NCI-H1092 (cell line): ENCODE measurements at regions not wholly inside any gene's neighbourhood (a gene's known extent, or its start where the extent isn't known, plus 50 kb on each side); places are given as distances from the start of the nearest gene placed in this dataset.
A peak's percentile ranks its signal among the peaks of the same experiment; 100 is the strongest.
"Not testable (repeated sequence)": the region's sequence is repeated elsewhere in the genome, so short reads cannot be mapped to it uniquely, and the experiment has no call there.

Experiments
- DNase-seq: peaks from one replicate; lab custom pipeline; 2025; lab: John Stamatoyannopoulos, UW

DNA sequence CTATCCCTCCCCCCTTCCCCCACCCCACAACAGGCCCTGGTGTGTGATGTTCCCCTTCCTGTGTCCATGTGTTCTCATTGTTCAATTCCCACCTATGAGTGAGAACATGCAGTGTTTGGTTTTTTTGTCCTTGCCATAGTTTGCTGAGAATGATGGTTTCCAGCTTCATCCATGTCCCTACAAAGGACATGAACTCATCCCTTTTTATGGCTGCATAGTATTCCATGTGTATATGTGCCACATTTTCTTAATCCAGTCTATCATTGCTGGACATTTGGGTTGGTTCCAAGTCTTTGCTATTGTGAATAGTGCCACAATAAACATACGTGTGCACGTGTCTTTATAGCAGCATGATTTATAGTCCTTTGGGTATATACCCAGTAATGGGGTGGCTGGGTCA lies 52.3 kb upstream of the MAN1A2 start:
- DNase-seq = not testable (repeated sequence)

- no peak for DNase-seq
These were observed 53.7 kb upstream of the MAN1A2 start for GRCh38 chr1:117313555-117313954.

DNA sequence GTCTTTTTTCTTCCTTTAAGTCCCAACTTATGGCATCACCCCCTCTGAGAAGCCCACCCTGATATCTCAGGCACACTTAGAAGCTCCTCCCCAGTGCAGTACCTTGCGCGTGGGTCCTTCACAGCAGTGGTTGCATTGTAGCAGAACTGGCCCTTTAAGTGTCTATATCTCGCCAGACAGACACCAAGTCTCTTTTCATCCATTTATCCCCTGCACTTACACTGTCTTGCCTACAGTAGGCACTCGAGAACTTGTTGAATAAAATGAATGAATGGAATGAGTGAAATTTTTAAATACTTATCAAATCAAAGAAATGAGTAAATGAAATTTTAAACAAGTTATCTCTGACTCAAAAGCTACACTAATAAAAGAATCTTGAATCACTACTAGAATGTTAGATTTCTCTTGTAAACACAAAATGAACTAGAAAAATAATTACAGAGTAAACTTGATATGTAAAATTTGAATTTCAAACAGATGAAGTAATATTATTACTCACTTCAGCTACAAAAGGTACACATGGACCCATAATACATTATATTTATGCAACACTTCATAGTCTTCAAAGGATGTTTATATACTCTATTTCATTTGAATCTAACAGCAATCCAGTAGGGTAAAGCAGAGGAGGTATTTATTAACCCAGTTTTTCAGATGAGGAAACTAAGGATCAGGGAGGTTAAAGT lies 54.7 kb upstream of the MAN1A2 start:
- no peak for DNase-seq

- no peak for DNase-seq
These were observed 58.8 kb upstream of the MAN1A2 start for GRCh38 chr1:117308311-117308916.

DNA sequence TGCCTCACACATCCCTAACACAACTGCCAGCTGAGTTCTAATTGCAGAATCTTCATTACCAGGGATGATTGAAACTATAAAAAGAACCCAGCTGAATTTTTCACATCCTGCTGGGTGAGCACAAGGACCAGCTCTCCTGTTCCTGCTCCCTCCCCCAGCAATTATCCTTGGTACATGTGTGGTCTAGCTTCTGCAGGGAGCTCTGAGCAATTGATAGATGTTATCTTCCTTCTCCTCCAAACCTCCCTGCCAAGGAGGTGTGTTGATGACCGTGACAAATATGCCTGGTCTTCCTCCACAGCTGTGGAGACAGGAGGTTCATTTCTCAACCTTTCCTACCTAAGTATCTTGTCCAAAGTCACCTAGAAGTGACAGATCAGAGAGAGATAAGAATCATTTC lies 65.3 kb upstream of the MAN1A2 start:
- DNase-seq = no peak

- DNase-seq = not testable (repeated sequence)
These were observed 67.1 kb upstream of the MAN1A2 start for GRCh38 chr1:117300183-117300582.

- DNase-seq = no peak
These were observed 72.2 kb upstream of the MAN1A2 start for GRCh38 chr1:117295001-117295400.

- DNase-seq = no peak
These were observed 76.4 kb upstream of the MAN1A2 start for GRCh38 chr1:117290890-117291289.

- no peak for DNase-seq
These were observed 77.9 kb upstream of the MAN1A2 start for GRCh38 chr1:117289316-117289870.

GRCh38 chr1:117286562-117286961 lies 75.8 kb upstream of the VTCN1 start:
- DNase-seq = no peak

- DNase-seq = no peak
These were observed 75.4 kb upstream of the VTCN1 start for GRCh38 chr1:117286145-117286544.

DNA sequence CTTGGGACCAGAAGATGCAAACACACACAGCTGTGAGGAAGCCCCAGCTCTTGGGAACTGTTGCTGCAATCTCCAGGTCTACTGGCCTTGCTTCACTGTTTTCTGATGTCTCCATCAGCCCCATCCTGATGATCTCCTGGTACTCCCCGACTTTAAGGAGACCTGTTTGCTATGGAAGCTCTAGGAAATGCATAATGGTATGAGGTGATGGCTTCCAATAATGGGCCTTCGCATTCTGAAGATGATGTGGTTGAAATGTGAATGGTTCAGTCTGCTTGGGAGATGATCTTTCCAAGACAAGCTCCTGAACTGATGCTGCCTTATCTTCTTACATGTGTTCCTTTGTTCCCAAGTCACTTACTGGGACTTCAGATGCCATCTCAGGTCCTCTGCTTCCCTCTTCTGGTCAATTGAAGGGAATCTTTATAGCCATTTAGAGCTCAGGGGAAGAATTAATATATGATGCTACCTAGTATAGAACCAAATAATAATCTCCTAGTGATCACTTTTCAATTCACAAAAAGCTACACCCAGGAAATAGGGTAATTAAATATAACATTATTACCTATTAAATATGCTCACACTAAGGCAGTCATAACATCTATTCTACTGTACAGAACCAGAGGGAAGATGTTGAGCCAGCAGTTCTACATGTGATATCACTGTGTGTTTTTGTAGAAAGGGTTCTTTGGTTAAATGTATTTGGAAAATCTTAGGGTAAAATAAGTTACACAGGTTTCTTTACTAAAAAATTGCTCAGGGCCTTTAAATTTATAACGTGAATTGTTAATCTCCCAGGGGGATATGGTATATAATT lies 73.9 kb upstream of the VTCN1 start:
- DNase-seq = peak; percentile 42

- no peak for DNase-seq
These were observed 67.8 kb upstream of the VTCN1 start for GRCh38 chr1:117278531-117278930.

DNA sequence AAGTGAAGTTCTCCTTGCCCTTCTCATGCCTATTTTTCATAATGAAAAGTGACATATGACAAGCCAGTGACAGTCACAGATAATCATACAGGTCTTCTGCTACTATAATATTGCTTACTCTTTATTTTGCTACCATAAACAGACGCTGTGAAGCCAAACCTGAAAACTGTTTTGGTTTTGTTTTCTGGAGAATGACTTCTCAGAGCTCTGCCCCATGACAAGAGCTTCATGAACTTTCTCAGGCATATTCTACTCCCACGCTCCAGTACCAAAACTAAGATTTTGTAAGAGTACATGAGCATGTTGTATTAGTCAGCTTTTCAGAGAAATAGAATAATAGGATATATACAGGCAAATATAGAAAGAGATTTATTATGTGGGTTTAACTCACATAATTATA lies 64.3 kb upstream of the VTCN1 start:
- DNase-seq = no peak

GRCh38 chr1:117271959-117272358 lies 61.2 kb upstream of the VTCN1 start:
- no peak for DNase-seq

- no peak for DNase-seq
These were observed 60.4 kb upstream of the VTCN1 start for GRCh38 chr1:117271129-117271528.

DNA sequence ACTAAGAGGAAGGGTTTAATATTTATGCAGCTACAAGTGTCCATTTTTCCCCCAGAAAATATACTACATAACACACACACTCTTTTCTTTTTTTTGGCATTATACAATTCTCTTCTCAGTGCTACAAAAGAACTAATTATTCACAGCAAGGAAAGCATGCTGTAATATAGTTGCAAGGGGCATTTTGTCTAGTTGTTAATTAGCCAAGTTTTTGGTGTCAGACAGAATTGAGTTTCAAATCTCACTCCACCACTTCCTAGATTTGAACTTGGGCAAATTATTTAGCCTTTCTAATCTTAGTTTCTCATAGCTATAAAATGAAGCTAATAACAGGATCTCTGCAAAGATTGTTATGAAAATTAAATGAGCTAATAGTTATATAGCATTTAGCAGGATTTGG lies 60.0 kb upstream of the VTCN1 start:
- DNase-seq = no peak

DNA sequence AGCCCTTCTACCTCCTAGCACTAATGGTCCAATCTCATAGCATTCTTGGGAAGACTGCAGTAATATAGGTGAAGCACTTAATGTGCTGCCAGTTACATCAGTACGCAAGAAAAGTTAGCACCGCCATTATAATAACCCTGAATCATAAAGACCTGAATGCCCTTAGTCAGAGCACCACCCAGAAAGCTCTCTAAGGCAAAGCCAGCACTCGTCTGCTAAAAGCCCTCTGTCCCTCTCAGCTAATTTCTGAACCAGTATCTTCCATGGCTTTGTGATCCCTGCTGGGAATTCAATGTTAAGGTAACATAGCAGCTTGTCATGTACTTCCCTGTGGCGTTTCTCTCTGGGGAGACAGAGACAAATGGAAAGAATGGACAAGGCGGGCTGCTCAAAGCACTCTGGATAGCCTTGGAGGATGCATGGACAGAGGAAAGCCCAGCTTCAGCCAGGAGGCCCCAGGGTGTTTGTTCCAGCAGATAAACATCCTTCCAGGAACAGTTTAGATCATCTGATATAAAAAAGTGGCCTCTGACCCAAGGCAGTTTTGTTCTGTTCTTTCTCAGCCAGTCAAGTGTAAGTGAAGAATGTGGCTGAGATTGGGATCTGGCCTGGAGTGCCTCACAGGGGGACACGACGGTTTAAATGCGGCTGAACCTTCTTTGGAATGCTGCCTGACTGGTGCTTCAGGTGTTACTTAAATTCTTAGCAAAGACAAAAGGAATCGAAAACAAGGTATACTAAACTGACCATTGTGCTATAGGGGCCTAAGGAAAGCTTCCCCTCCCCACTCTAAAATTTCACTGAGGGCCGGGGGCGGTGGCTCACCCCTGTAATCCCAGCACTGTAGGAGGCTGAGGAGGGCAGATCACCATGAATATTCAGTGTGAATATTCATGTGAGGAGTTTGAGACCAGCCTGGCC lies 58.1 kb upstream of the VTCN1 start:
- DNase-seq = no peak

GRCh38 chr1:117267232-117267774 lies 56.6 kb upstream of the VTCN1 start:
- DNase-seq = no peak

DNA sequence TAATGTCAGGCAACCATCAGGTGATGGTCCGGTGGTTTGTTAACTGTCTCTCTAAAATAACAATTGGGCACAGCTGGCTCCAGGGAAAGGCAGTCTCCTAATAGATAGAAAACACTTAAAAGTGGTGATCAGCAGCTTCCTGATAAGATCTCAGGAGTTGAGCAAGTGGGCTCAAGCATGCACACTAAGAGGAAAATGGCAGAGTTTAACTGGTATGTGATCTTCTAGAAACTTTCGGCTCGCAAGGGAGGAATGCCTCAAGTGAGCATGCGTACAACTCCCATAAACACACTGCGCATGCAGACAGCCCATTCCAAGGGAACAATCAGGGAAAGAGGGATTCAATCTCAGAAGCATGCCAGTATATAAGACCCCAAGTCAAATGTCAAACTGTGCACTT lies 52.2 kb upstream of the VTCN1 start:
- no peak for DNase-seq

- no peak for DNase-seq
These were observed 50.7 kb upstream of the VTCN1 start for GRCh38 chr1:117261424-117261785.
